GM19099 (cell line): ENCODE measurements at regions not wholly inside any gene's neighbourhood (a gene's known extent, or its start where the extent isn't known, plus 50 kb on each side); places are given as distances from the start of the nearest gene placed in this dataset.

Experiments used
- POLR2A ChIP-seq: IDR thresholded peaks from 3 replicates; pipeline ENCODE4 v1.6.1; 2011; ENCODE audit warnings: low read depth; ENCODE audit not compliant: insufficient read length; ENCODE audit errors: extremely low read depth

DNA sequence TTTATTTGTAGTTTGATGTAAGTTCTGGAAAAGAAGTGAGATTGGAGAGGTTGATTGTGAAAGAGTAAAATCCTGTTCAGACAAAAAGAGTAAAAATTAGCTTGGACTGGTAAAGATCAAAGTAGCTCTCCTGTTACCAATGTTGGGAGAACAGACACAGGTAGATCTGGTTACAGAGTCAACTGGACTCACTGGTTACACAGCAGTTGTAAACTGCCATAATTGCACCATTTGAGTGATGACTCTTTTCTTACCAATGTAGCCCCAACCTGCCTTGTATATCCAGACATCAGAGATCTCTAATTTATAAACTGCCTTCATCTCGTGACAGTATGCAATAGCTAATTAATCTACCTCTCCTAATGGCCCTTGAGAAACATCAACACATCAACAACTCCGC, 165.6 kb upstream of the PRSS16 start:
- no peak for TF ChIP-seq POLR2A

- no peak for TF ChIP-seq POLR2A
These were observed 159.4 kb upstream of the PRSS16 start for GRCh38 chr6:27088068-27088467.

DNA sequence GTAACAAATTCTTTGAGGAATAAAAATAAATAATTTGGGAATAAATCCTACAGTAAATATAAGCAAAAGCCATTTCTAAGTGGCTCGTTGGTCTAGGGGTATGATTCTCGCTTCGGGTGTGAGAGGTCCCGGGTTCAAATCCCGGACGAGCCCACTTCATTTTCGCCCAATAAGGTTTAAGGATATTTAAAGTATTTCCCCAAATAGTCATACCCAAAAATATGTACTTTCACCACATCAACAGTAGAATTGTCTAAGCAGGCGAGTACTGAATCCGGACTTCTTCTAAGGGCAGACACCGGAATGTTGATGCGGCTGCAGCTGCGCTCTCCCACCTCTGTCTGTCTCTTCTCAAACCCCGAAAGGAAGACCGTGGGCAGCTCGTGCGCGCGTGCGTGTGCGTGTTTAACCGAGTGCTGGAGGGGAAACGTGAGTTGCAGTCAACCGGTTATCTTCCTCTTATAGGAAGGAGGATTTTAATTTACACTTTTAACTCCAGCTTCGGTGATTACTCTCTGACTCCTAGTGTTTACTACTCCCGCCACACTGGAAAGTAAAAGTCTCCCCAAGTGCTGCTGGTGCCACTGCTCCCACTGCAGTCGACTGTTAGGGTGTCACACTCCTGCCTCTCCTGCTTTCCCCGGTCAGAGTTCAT, 155.7 kb upstream of the PRSS16 start:
- TF ChIP-seq POLR2A: no peak

DNA sequence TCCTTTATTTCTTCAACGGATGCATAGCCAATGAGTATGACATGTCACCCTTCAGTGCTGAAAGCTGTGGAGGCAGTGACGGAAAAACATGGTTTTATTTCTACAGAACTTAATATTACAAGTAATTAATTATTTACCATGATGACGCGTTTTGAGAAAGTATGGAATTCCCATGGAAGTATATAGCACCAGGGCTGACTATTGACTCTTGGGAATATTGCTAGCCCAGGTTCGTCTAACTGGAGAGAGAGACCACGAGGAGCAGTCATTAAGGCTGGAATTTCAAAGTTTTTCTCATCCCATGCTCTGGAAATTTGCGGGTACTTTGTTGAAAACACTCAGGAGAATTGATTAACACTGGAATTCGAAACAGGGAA, 155.2 kb upstream of the PRSS16 start:
- no peak for TF ChIP-seq POLR2A

DNA sequence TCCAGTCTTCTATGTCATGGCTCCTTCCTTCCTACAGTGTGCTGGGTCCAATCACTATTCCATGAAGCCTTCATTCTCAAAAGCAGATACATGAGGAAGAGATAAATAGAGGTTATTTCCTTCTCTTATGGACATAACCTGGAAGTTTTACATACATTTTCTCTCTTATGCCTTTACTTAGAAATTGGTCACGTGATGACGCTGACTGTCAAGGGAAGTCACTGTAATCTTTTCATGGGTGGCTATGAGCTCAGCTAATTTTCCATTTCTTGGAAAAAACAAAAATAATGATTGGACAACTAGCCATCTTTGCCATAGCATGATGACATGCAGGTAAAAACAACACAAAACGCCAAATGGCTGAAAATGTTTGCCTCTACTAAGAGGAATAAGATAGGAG, 151.6 kb upstream of the PRSS16 start:
- TF ChIP-seq POLR2A: no peak

DNA sequence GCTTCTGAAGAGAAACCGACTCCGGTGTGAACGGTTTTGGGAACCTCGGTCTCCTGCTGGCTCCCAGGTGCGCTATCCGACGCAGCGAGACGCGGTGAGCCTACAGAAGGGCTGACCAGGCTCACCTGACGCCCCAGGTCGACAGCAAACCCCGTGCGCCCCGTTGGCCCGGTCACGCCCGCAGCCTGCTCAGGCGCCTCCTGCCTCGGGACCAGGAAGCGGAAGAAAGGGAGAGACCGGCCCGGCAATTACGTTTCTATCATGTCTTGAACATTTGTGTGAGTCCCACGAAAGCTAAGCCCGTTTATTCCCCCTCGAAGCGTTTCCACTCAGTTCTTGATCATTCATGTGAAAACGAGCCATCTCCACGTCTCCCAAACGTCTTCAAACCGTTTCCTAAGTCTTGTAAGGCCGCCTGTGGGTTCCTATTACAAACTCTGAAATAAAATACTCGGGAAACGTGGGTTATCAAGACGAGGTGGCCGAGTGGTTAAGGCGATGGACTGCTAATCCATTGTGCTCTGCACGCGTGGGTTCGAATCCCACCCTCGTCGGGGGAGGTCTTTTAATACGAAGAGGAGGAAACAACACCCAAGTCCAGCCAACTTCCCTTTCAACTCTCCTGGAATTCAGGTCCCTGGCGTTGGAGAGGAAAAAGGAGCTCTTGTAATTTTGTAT, 150.5 kb upstream of the PRSS16 start:
- TF ChIP-seq POLR2A: peak; percentile 39

DNA sequence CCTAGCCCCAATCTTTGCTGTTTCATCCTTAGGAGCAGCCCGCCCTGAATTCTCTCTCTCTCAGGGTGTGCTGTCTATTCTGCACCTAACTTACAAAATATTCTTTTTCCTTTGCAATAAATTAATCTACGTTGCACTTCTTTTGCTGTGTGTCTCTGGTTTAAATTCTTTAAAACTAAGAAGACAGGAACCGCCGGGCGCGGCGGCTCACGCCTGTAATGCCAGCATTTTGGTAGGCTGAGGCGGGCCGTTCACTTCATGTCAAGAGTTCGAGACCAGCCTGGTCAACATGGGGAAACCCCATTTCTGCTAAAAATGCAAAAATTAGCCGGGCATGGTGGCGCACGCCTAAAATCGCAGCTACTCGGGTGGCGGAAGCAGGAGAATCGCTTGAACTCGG, 148.5 kb upstream of the PRSS16 start:
- no peak for TF ChIP-seq POLR2A

DNA sequence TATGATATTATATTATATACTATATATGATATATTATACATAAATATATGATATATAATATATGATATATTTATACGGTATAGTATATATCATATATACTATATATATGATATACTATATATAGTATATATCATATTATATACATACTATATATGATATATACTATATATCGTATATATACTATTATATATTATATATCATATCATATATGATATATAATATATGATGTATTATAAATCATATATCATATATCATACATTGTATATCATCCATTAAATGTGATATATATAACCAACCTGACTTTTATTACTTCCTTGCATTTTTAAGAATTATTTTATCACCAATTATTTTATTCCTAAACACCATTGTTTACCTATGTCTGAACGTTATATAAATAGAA, 146.6 kb upstream of the PRSS16 start:
- no peak for TF ChIP-seq POLR2A

- TF ChIP-seq POLR2A: no peak
These were observed 145.7 kb upstream of the PRSS16 start for GRCh38 chr6:27101824-27102223.

DNA sequence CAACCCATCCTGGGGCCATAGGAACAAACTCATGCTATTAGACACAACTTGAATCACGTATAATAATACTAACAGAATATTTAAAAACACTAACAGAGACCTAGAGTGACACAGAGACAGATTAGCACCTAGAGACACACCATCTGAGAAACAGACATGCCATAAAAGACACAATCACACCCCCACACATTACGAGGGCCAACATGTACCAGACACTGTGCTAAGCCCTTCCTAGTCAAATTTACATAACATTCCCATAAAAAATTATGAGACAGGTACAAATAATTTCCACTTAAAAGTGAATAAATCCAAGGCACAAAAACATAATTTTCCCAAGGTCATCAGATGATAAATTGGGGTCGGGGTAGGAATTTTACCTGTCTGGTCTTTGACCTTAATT, 141.1 kb upstream of the PRSS16 start:
- TF ChIP-seq POLR2A: no peak

GRCh38 chr6:27111743-27112142, 135.8 kb upstream of the PRSS16 start:
- no peak for TF ChIP-seq POLR2A

DNA sequence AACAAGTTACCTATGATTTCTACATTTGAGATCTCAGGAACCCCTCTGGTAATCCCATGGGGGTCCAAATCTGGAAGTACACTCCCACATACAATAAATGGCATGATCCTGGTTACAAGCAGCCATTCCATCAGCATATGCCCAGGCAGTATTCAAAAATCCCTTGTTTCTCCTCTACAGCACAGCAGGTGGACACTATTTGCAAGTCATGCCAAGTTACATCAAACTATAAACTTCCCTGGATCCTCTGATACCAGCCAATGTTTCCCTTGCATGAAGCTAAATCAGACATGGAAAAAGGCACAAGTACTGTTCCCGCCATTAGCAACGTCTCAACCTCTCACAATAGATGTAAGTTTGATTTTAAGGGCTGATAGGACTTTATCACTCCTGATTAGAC, 134.5 kb upstream of the PRSS16 start:
- TF ChIP-seq POLR2A: no peak

- TF ChIP-seq POLR2A: no peak
These were observed 128.2 kb upstream of the PRSS16 start for GRCh38 chr6:27119329-27119728.

DNA sequence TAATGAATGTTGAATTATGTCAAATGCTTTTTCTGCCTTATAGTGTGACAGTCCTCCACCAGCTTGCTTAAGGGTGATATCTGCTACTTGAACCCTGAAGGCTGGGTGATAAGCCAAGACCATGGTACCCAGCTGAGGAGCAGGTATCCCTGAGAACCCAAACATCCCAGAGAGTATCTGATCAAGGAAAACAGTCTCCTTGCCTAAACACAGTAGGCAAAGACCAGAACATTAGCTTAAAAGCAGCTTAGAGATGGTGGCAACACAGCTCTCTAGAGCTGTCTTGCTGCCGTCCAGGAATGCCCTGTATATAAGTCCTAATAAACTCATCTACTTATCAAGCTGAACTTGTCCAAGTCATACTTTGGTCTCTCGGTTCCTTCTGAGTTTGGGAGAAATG, 127.7 kb upstream of the PRSS16 start:
- TF ChIP-seq POLR2A: no peak

DNA sequence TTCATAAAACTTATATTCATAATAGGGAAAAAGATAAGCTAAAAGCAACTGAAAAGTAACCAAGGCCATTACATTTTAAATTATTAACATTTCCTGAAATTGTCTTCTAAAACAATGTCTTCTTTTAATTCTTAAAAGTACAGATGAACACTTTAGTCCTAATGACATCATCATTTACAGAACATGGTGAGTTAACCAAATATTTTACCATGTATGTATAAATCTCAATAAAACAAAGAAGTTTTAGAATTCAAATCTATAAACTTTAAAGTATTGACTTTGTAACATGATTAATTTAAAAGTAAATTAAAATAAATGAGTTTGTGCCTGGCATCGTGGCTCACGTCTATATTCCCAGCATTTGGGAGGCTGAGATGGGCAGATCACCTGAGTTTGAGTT, 125.9 kb upstream of the PRSS16 start:
- TF ChIP-seq POLR2A: no peak

- TF ChIP-seq POLR2A: no peak
These were observed 123.2 kb upstream of the PRSS16 start for GRCh38 chr6:27124252-27124657.

DNA sequence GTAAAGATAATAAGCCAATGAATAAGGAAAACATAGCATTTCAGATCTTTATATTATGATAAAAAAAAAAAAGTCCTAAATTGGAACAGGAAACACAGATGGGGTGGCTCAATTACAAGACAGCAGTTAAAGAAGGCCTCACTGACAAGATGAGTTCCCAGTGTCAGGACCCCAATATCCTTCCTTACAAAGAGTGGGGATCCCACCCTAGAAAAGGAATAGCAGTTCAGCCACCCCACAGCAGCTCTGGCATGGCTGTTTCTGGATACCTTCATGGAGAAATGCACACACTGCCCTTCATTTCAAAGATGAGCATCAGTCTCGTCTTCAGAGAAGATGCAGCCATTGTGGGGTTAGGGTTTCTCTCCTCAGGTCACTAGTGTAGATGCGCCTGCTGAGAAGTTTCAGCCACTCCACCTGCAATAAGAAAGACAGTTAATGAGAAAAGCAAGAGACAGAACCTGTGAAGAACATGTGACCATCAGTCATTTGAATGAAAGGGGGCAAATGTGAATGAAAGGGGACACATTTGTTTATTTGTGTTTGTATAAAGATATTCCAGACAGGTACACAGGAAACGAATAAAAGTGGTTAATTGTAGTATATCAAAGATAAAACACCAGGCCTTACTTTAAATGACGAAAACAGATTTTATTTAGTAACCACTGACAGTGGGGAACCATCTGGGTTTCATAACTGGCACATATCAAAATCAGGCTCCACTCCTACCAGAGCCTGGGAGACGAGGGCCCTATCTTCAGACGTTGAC, 121.3 kb upstream of the PRSS16 start:
- no peak for TF ChIP-seq POLR2A
